HG02678 (cell line): ENCODE measurements at regions not wholly inside any gene's neighbourhood (a gene's known extent, or its start where the extent isn't known, plus 50 kb on each side); places are given as distances from the start of the nearest gene placed in this dataset.
"Not testable (repeated sequence)": the region's sequence is repeated elsewhere in the genome, so short reads cannot be mapped to it uniquely, and the experiment has no call there.

Experiments used
- ATAC-seq: cut with Tn5 transposase; IDR thresholded peaks from one replicate; pipeline ENCODE4 v1.9.1; 2021; ENCODE audit warnings: mild to moderate bottlenecking, moderate library complexity; ENCODE audit not compliant: unreplicated experiment

- no peak for ATAC-seq
Observed at GRCh38 chr4:158122501-158122900, 50.3 kb downstream of the GASK1B start.

GRCh38 chr4:158121161-158121579, 51.7 kb downstream of the GASK1B start:
- ATAC-seq = no peak

- not testable (repeated sequence) for ATAC-seq
Observed at GRCh38 chr4:158120645-158121151, 52.1 kb downstream of the GASK1B start.

GRCh38 chr4:158112611-158113010, 60.2 kb downstream of the GASK1B start:
- no peak for ATAC-seq

- ATAC-seq = no peak
Observed at GRCh38 chr4:158111241-158111640, 61.6 kb downstream of the GASK1B start.

- no peak for ATAC-seq
Observed at GRCh38 chr4:158102904-158103303, 69.9 kb downstream of the GASK1B start.

GRCh38 chr4:158099686-158100085, 73.1 kb downstream of the GASK1B start:
- ATAC-seq = no peak

- no peak for ATAC-seq
Observed at GRCh38 chr4:158098802-158099201, 74.0 kb downstream of the GASK1B start.

- no peak for ATAC-seq
Observed at GRCh38 chr4:158094413-158095134, 78.3 kb downstream of the GASK1B start.

GRCh38 chr4:158090323-158090722, 82.5 kb downstream of the GASK1B start:
- no peak for ATAC-seq

GRCh38 chr4:158089897-158090296, 82.9 kb downstream of the GASK1B start:
- not testable (repeated sequence) for ATAC-seq

- no peak for ATAC-seq
Observed at GRCh38 chr4:158080354-158080753, 92.5 kb downstream of the GASK1B start.

GRCh38 chr4:158079661-158080060, 93.2 kb downstream of the GASK1B start:
- no peak for ATAC-seq

- no peak for ATAC-seq
Observed at GRCh38 chr4:158077835-158078234, 95.0 kb downstream of the GASK1B start.

GRCh38 chr4:158074851-158075250, 98.0 kb downstream of the GASK1B start:
- ATAC-seq = no peak

- ATAC-seq = no peak
Observed at GRCh38 chr4:158071931-158072330, 100.9 kb downstream of the GASK1B start.

GRCh38 chr4:158068068-158068467, 104.8 kb downstream of the GASK1B start:
- no peak for ATAC-seq

GRCh38 chr4:158067646-158068045, 105.2 kb downstream of the GASK1B start:
- ATAC-seq = no peak

- ATAC-seq = no peak
Observed at GRCh38 chr4:158065603-158066002, 107.2 kb downstream of the GASK1B start.

GRCh38 chr4:158065176-158065575, 107.6 kb downstream of the GASK1B start:
- ATAC-seq = no peak

GRCh38 chr4:158056689-158057245, 116.1 kb downstream of the GASK1B start:
- no peak for ATAC-seq

GRCh38 chr4:158055668-158056067, 117.2 kb downstream of the GASK1B start:
- ATAC-seq = no peak
